Endodermal cell (in vitro differentiated cells): ENCODE measurements at regions not wholly inside any gene's neighbourhood (a gene's known extent, or its start where the extent isn't known, plus 50 kb on each side); places are given as distances from the start of the nearest gene placed in this dataset.
A peak's percentile ranks its signal among the peaks of the same experiment; 100 is the strongest.

Experiments used
- DNase-seq: peaks from one replicate; pipeline ENCODE4 v3.0.0-alpha.2; 2017
- H3K27ac ChIP-seq: 2 replicates; pipeline ENCODE4 v1.5.1; 2013; ENCODE audit warnings: mild to moderate bottlenecking, low read depth, low read length, moderate library complexity
- H3K27me3 ChIP-seq: 2 replicates; pipeline ENCODE4 v1.6.1; 2013; ENCODE audit warnings: mild to moderate bottlenecking, low read length, moderate library complexity; ENCODE audit not compliant: insufficient read depth, control insufficient read depth, poor library complexity, severe bottlenecking
- H3K36me3 ChIP-seq: 2 replicates; pipeline ENCODE4 v1.7.0; 2013; ENCODE audit warnings: mild to moderate bottlenecking, low read length, moderate library complexity; ENCODE audit not compliant: control insufficient read depth, insufficient read depth
- H3K4me1 ChIP-seq: one replicate; pipeline ENCODE4 v1.7.0; 2013; ENCODE audit warnings: low read length; ENCODE audit not compliant: control insufficient read depth, insufficient read depth
- H3K4me3 ChIP-seq: 2 replicates; pipeline ENCODE4 v1.5.1; 2013; ENCODE audit warnings: mild to moderate bottlenecking, low read length, moderate library complexity
- H3K9ac ChIP-seq: 2 replicates; pipeline ENCODE4 v1.6.1; 2013; ENCODE audit warnings: mild to moderate bottlenecking, low read length, moderate library complexity; ENCODE audit not compliant: poor library complexity, severe bottlenecking; ENCODE audit errors: extremely low read depth
- H3K9me3 ChIP-seq: 2 replicates; pipeline ENCODE4 v1.6.1; 2013; ENCODE audit warnings: mild to moderate bottlenecking, low read length, moderate library complexity; ENCODE audit not compliant: control insufficient read depth
- H3K27ac Mint-ChIP-seq: 2 replicates; pipeline ENCODE4 v1.8.0; 2020; ENCODE audit warnings: mixed read lengths
- H3K27me3 Mint-ChIP-seq: 2 replicates; pipeline ENCODE4 v1.8.0; 2021; ENCODE audit warnings: mild to moderate bottlenecking, mixed read lengths; ENCODE audit not compliant: insufficient read depth
- H3K36me3 Mint-ChIP-seq: 2 replicates; pipeline ENCODE4 v1.8.0; 2020; ENCODE audit warnings: low read depth, mixed read lengths
- H3K4me1 Mint-ChIP-seq: 2 replicates; pipeline ENCODE4 v1.8.0; 2020; ENCODE audit warnings: mixed read lengths
- H3K4me3 Mint-ChIP-seq: 2 replicates; pipeline ENCODE4 v1.8.0; 2020; ENCODE audit warnings: mild to moderate bottlenecking, moderate library complexity, mixed read lengths
- H3K9me3 Mint-ChIP-seq: 2 replicates; pipeline ENCODE4 v1.8.0; 2020; ENCODE audit warnings: mild to moderate bottlenecking, mixed read lengths
- WGBS, 2 experiments: methylation state at CpG; one replicate each; pipeline versions ENCODE4 v1.1.5 to v1.1.7; 2013; ENCODE audit warnings: missing lambda C conversion rate in 2 of 2, mixed read lengths in 1 of 2; ENCODE audit not compliant: insufficient coverage in 1 of 2, insufficient read length in 1 of 2; 5-methylcytosine and 5-hydroxymethylcytosine counted together
- TF ChIP-seq, protein P1 (sequence below): fragments of 200-600 bp; sonication (generic); conservative IDR thresholded peaks from 2 replicates; pipeline ENCODE4 v1.5.0; 2021; ENCODE audit warnings: antibody characterized with exemption, mild to moderate bottlenecking

DNA sequence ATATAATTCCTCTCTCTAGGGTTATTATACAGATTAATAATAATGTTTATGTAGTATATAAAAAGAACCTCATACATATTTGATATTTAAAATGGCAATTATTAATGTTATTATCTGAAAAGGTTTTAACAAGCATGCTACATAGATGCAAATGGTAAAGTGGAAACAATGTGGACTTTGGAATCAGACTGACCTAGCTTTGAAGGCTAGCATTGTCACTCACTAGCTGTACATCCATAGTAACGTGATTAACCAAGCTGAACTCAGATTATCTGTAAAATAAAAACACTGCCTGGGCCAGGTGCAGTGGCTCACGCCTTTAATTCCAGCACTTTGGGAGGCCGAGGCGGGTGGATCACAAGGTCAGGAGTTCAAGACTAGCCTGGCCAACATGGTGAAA lies 233.7 kb upstream of the SPRY1 start:
- H3K27me3 Mint-ChIP-seq = no peaks in the 10 kb centered on the region
- WGBS, 2 experiments = 87 to 94% methylated on average over 3 to 4 of the region's 4 CpGs
- H3K9me3 ChIP-seq = peaks cover 15% of the 10 kb centered on the region
- no peak overlapping the region for H3K4me3 ChIP-seq
- H3K4me1 ChIP-seq = no peaks in the 10 kb centered on the region
- H3K36me3 ChIP-seq = peaks cover 5% of the 10 kb centered on the region
- H3K9me3 Mint-ChIP-seq = peaks cover 4% of the 10 kb centered on the region
- no peak for DNase-seq
- no peak overlapping the region for H3K9ac ChIP-seq
- H3K4me1 Mint-ChIP-seq = peaks cover 17% of the 10 kb centered on the region
- H3K27me3 ChIP-seq = no peaks in the 10 kb centered on the region
- no peaks in the 10 kb centered on the region for H3K36me3 Mint-ChIP-seq
- H3K27ac ChIP-seq = no peak overlapping the region
- no peak overlapping the region for H3K4me3 Mint-ChIP-seq
- TF ChIP-seq, protein P1, sequence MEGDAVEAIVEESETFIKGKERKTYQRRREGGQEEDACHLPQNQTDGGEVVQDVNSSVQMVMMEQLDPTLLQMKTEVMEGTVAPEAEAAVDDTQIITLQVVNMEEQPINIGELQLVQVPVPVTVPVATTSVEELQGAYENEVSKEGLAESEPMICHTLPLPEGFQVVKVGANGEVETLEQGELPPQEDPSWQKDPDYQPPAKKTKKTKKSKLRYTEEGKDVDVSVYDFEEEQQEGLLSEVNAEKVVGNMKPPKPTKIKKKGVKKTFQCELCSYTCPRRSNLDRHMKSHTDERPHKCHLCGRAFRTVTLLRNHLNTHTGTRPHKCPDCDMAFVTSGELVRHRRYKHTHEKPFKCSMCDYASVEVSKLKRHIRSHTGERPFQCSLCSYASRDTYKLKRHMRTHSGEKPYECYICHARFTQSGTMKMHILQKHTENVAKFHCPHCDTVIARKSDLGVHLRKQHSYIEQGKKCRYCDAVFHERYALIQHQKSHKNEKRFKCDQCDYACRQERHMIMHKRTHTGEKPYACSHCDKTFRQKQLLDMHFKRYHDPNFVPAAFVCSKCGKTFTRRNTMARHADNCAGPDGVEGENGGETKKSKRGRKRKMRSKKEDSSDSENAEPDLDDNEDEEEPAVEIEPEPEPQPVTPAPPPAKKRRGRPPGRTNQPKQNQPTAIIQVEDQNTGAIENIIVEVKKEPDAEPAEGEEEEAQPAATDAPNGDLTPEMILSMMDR = no peak
- H3K27ac Mint-ChIP-seq = no peak overlapping the region

DNA sequence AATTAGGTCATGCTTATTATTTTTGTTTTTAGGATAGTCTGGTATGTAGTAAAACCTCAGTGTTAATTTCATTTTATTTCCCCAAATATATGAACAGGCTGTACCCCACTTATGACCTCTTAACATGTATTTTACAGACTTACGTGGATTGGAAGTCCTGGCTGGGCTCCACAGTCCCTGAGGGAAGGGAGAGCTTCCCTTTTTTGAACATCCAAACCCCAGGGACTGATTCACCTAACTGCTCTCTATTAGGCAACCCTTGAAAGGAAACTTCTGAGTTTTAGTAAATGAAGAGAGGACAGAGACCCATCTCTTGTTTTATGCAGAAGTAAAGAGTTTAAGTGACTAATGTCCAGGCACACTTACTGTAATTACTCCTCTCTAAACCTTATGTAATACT lies 233.1 kb upstream of the SPRY1 start:
- H3K27me3 ChIP-seq = no peaks in the 10 kb centered on the region
- Mint-ChIP-seq H3K4me1 (peaks cover 12% of the 10 kb centered on the region), H3K9me3 (peaks cover 4% of the 10 kb centered on the region), H3K27ac (no peak overlapping the region), H3K4me3 (no peak overlapping the region), H3K27me3 (no peaks in the 10 kb centered on the region), H3K36me3 (no peaks in the 10 kb centered on the region)
- 90% methylated on average over 1 of the region's 1 CpG; no CpG with 5 or more reads in 1 of the 2 experiments for WGBS, 2 experiments
- TF ChIP-seq, protein P1 = no peak
- H3K27ac ChIP-seq = no peak overlapping the region
- H3K36me3 ChIP-seq = peaks cover 5% of the 10 kb centered on the region
- no peak overlapping the region for H3K9ac ChIP-seq
- DNase-seq = no peak
- H3K9me3 ChIP-seq = peaks cover 15% of the 10 kb centered on the region
- H3K4me3 ChIP-seq = no peak overlapping the region
- no peaks in the 10 kb centered on the region for H3K4me1 ChIP-seq

DNA sequence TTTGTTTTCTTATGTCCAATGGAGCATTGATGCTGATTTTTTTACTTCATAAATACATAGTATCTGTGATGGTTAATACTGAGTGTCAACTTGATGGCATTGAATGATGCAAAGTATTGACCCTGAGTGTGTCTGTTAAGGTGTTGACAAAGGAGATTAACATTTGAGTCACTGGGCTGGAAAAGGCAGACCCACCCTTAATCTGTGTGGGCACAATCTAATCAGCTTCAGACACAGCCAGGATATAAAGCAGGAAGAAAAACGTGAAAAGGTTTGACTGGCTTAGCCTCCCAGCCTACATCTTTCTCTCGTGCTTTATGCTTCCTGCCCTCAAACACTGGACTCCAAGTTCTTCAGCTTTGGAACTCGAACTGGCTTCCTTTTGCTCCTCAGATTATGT lies 230.6 kb upstream of the SPRY1 start:
- no peaks in the 10 kb centered on the region for H3K27me3 Mint-ChIP-seq
- peak overlapping the region; percentile 41 for H3K4me3 ChIP-seq
- no peak overlapping the region for H3K4me3 Mint-ChIP-seq
- no peaks in the 10 kb centered on the region for H3K4me1 ChIP-seq
- TF ChIP-seq, protein P1 = no peak
- 86 to 100% methylated on average over 1 to 3 of the region's 3 CpGs for WGBS, 2 experiments
- H3K4me1 Mint-ChIP-seq = no peaks in the 10 kb centered on the region
- H3K27ac ChIP-seq = no peak overlapping the region
- no peaks in the 10 kb centered on the region for H3K36me3 Mint-ChIP-seq
- no peak overlapping the region for H3K9ac ChIP-seq
- no peak for DNase-seq
- peaks cover 5% of the 10 kb centered on the region for H3K36me3 ChIP-seq
- H3K27me3 ChIP-seq = no peaks in the 10 kb centered on the region
- peaks cover 4% of the 10 kb centered on the region for H3K9me3 Mint-ChIP-seq
- peaks cover 15% of the 10 kb centered on the region for H3K9me3 ChIP-seq
- H3K27ac Mint-ChIP-seq = no peak overlapping the region
